ENCODE measurements at regions not wholly inside any gene's neighbourhood (a gene's known extent, or its start where the extent isn't known, plus 50 kb on each side); places are given as distances from the start of the nearest gene placed in this dataset.

DNA sequence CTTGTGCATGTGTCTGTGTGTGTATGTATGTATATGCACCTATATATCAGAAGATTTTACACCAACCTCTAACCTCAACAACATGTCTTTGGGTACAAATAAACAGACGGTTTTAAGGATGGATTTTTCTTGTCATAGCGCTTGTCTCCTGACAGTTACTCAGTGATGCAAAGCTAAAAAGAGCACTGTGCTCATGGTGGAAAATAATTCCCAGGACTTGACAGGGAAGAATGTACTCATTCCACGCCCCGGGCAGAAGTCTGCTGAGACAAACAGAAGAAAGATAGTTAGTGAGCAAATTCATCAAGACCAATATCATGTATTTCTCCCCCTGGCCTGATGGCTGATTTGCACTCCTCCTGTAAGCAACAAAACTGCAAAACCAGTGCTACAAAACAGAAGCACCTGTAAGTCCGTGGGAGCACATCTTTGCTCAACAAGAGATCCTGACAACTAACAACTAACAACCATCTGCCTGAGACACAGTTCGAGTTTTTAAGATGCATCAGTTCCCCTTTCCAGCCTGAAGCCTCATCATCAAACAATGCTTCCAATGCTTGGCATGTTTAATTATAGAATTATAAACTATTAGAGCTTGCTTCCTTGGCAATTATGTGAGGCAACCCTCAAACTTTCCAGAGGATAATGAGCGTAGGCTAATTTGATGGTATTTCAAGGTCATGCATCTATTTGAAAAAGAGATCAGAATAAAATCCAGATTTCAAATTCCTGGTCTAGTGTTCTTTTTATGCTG, 812.7 kb upstream of the MIR17HG start:
- in situ Hi-C loops (cut with MboI; ENCODE audit: low pct_unique_long_range_greater_than_20kb in 2 of 9, low sequenced_read_pairs in 9 of 9, unreplicated experiment in 9 of 9), result no loop called here
- Histone ChIP-seq H3K4me1 (replicated peaks in 1 of 2) (no peaks in the 10 kb centered on the region), H3K4me3 (no peak overlapping the region), H3K27ac (no peak overlapping the region)
- ATAC-seq (replicated peaks in 6 of 8), result peak in 2 of 8 experiments; percentile 26 to 27
- 25 to 100% (median 64%) methylated on average over 1 to 7 of the region's 7 CpGs; no CpG with 5 or more reads in 2 of the 10 experiments for WGBS, 10 experiments

- no peak for ATAC-seq (replicated peaks in 6 of 8)
- no peak overlapping the region for H3K4me3 ChIP-seq
- 20 to 100% (median 83%) methylated on average over 1 to 2 of the region's 2 CpGs; no CpG with 5 or more reads in 1 of the 10 experiments for WGBS, 10 experiments
- no peak overlapping the region for H3K27ac ChIP-seq
- in situ Hi-C loops (cut with MboI; ENCODE audit: low pct_unique_long_range_greater_than_20kb in 2 of 9, low sequenced_read_pairs in 9 of 9, unreplicated experiment in 9 of 9), result no loop called here
- H3K4me1 ChIP-seq (replicated peaks in 1 of 2), result no peaks in the 10 kb centered on the region
Measured at GRCh38 chr13:90535421-90535820, 812.1 kb upstream of the MIR17HG start.

DNA sequence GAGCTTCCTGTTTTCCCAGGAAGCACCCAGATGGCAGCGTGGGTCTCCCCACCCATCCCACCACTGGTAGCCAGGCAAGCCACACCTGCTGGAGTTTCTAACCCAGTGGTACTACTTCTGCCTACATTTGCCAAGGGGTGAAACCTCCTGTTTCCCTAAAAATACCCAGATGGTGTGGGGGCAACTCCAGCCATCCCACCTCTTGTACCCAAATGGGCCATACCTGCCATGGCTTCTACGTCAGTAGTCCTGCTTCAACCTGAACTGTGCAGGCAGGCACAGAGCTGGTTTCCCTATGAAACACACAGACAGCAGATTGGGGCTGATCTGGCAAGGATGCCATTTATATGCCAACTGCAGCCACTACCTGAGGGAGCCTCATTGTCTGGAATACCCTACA, 809.4 kb upstream of the MIR17HG start:
- no peak for ATAC-seq (replicated peaks in 6 of 8)
- in situ Hi-C loops (cut with MboI; ENCODE audit: low pct_unique_long_range_greater_than_20kb in 2 of 9, low sequenced_read_pairs in 9 of 9, unreplicated experiment in 9 of 9), result no loop called here
- 100% methylated on average over 1 to 2 of the region's 2 CpGs; no CpG with 5 or more reads in 7 of the 10 experiments for WGBS, 10 experiments
- Histone ChIP-seq H3K4me1 (replicated peaks in 1 of 2) (no peaks in the 10 kb centered on the region), H3K27ac (no peak overlapping the region), H3K4me3 (no peak overlapping the region)

DNA sequence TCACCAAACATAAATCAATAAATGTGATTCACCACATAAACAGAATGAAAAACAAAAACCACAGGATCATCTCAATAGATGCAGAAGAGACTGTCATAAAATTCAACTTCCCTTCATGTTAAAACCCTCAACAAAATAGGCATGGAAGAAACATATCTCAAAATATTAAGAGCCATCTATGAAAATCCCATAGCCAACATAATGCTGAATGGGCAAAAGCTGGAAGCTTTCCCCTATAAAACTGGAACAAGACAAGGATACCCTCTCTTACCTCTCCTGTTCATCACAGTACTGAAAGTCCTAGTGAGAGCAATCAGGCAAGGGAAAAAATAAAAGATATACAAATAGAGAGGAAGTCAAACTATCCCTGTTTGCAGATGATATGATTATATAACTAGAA, 806.1 kb upstream of the MIR17HG start:
- no peak overlapping the region for H3K27ac ChIP-seq
- no peak for ATAC-seq (replicated peaks in 6 of 8)
- H3K4me3 ChIP-seq, result no peak overlapping the region
- H3K4me1 ChIP-seq (replicated peaks in 1 of 2), result no peaks in the 10 kb centered on the region
- in situ Hi-C loops (cut with MboI; ENCODE audit: low pct_unique_long_range_greater_than_20kb in 2 of 9, low sequenced_read_pairs in 9 of 9, unreplicated experiment in 9 of 9), result no loop called here

- Histone ChIP-seq H3K4me1 (replicated peaks in 1 of 2) (no peaks in the 10 kb centered on the region), H3K4me3 (no peak overlapping the region), H3K27ac (no peak overlapping the region)
- in situ Hi-C loops (cut with MboI; ENCODE audit: low pct_unique_long_range_greater_than_20kb in 2 of 9, low sequenced_read_pairs in 9 of 9, unreplicated experiment in 9 of 9), result no loop called here
- ATAC-seq (replicated peaks in 6 of 8), result no peak
- WGBS, 10 experiments, result 48 to 94% (median 79%) methylated on average over 2 to 4 of the region's 4 CpGs
Measured at GRCh38 chr13:90542959-90543505, 804.5 kb upstream of the MIR17HG start.

- peak overlapping the region in 1 of 2 donors; percentile 27 for H3K27ac ChIP-seq
- in situ Hi-C loops (cut with MboI; ENCODE audit: low pct_unique_long_range_greater_than_20kb in 2 of 9, low sequenced_read_pairs in 9 of 9, unreplicated experiment in 9 of 9), result no loop called here
- 67 to 100% (median 89%) methylated on average over 1 to 4 of the region's 4 CpGs; no CpG with 5 or more reads in 4 of the 10 experiments for WGBS, 10 experiments
- ATAC-seq (replicated peaks in 6 of 8), result no peak
- H3K4me1 ChIP-seq (replicated peaks in 1 of 2), result no peaks in the 10 kb centered on the region
- H3K4me3 ChIP-seq, result no peak overlapping the region
Measured at GRCh38 chr13:90545070-90545840, 802.2 kb upstream of the MIR17HG start.

- no peaks in the 10 kb centered on the region for H3K4me1 ChIP-seq (replicated peaks in 1 of 2)
- ATAC-seq (replicated peaks in 6 of 8), result no peak
- 17 to 90% (median 71%) methylated on average over 1 to 2 of the region's 2 CpGs; no CpG with 5 or more reads in 5 of the 10 experiments for WGBS, 10 experiments
- no peak overlapping the region for H3K27ac ChIP-seq
- no peak overlapping the region for H3K4me3 ChIP-seq
- in situ Hi-C loops (cut with MboI; ENCODE audit: low pct_unique_long_range_greater_than_20kb in 2 of 9, low sequenced_read_pairs in 9 of 9, unreplicated experiment in 9 of 9), result no loop called here
Measured at GRCh38 chr13:90547272-90547790, 800.2 kb upstream of the MIR17HG start.

DNA sequence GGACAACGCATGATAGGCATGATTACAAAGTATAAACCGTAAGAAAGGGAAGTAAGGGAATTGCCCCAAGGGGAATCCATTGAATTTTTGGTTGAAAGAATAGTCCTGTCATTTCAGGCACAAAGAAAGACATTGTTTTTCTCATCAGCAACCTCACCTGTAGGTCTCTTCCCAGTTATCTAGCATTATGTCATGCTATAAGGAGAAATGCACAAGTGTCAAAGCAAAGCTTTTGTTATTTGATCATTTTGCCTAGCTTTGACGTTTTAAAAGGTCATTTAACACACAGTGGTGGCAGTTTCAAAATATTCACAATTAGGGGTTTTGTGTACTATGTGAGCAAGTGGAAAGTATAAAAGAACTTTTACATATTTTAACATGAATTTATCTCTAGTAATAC, 796.2 kb upstream of the MIR17HG start:
- H3K4me1 ChIP-seq (replicated peaks in 1 of 2), result peaks cover 5 to 8% of the 10 kb centered on the region in 2 donors
- in situ Hi-C loops (cut with MboI; ENCODE audit: low pct_unique_long_range_greater_than_20kb in 2 of 9, low sequenced_read_pairs in 9 of 9, unreplicated experiment in 9 of 9), result no loop called here
- WGBS, 10 experiments, result 33 to 100% (median 78%) methylated on average over 1 to 3 of the region's 3 CpGs
- H3K27ac ChIP-seq, result no peak overlapping the region
- no peak for ATAC-seq (replicated peaks in 6 of 8)
- no peak overlapping the region for H3K4me3 ChIP-seq

GRCh38 chr13:90552702-90553101, 794.8 kb upstream of the MIR17HG start:
- Histone ChIP-seq H3K27ac (no peak overlapping the region), H3K4me3 (no peak overlapping the region), H3K4me1 (replicated peaks in 1 of 2) (peaks cover 5 to 8% of the 10 kb centered on the region in 2 donors)
- in situ Hi-C loops (cut with MboI; ENCODE audit: low pct_unique_long_range_greater_than_20kb in 2 of 9, low sequenced_read_pairs in 9 of 9, unreplicated experiment in 9 of 9), result no loop called here
- no peak for ATAC-seq (replicated peaks in 6 of 8)
- 20 to 100% (median 83%) methylated on average over 1 to 2 of the region's 2 CpGs for WGBS, 10 experiments

- in situ Hi-C loops (cut with MboI; ENCODE audit: low pct_unique_long_range_greater_than_20kb in 2 of 9, low sequenced_read_pairs in 9 of 9, unreplicated experiment in 9 of 9), result no loop called here
- 21 to 90% (median 71%) methylated on average over 1 to 3 of the region's 3 CpGs for WGBS, 10 experiments
- ATAC-seq (replicated peaks in 6 of 8), result peak in 2 of 8 experiments; percentile 46 to 47
- Histone ChIP-seq H3K4me3 (no peak overlapping the region), H3K27ac (no peak overlapping the region), H3K4me1 (replicated peaks in 1 of 2) (peaks cover 5 to 8% of the 10 kb centered on the region in 2 donors)
Measured at GRCh38 chr13:90553159-90553558, 794.3 kb upstream of the MIR17HG start.

GRCh38 chr13:90557626-90558025, 789.9 kb upstream of the MIR17HG start:
- peaks cover 5 to 8% of the 10 kb centered on the region in 2 donors for H3K4me1 ChIP-seq (replicated peaks in 1 of 2)
- in situ Hi-C loops (cut with MboI; ENCODE audit: low pct_unique_long_range_greater_than_20kb in 2 of 9, low sequenced_read_pairs in 9 of 9, unreplicated experiment in 9 of 9), result no loop called here
- no peak for ATAC-seq (replicated peaks in 6 of 8)
- 6 to 100% (median 83%) methylated on average over 1 to 2 of the region's 2 CpGs; no CpG with 5 or more reads in 1 of the 10 experiments for WGBS, 10 experiments
- H3K4me3 ChIP-seq, result no peak overlapping the region
- H3K27ac ChIP-seq, result no peak overlapping the region

DNA sequence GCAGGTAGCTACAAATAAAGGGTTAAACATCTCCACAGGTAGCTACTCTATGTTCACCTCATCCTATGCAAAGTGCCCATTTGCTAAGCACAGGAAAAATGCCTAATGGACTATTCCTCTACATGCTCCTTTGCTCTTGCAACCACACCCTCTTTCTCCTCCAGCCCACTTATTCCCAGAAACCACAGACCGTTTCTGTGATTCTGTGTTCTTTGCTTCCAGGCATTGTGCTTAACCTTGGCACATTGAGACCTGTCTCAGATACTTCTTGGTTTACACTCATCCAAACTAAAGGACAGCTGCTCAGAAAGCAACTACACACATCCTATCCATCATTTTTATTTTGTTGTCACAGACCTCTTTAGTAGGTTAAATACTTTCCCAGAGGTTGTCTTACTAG, 785.0 kb upstream of the MIR17HG start:
- in situ Hi-C loops (cut with MboI; ENCODE audit: low pct_unique_long_range_greater_than_20kb in 2 of 9, low sequenced_read_pairs in 9 of 9, unreplicated experiment in 9 of 9), result no loop called here
- WGBS, 10 experiments, result 0 to 100% (median 55%) methylated on average over 1 of the region's 1 CpG; no CpG with 5 or more reads in 4 of the 10 experiments
- Histone ChIP-seq H3K27ac (no peak overlapping the region), H3K4me3 (no peak overlapping the region), H3K4me1 (replicated peaks in 1 of 2) (no peaks in the 10 kb centered on the region)
- peak in 3 of 8 experiments; percentile 50 to 99 (median 88) for ATAC-seq (replicated peaks in 6 of 8)

DNA sequence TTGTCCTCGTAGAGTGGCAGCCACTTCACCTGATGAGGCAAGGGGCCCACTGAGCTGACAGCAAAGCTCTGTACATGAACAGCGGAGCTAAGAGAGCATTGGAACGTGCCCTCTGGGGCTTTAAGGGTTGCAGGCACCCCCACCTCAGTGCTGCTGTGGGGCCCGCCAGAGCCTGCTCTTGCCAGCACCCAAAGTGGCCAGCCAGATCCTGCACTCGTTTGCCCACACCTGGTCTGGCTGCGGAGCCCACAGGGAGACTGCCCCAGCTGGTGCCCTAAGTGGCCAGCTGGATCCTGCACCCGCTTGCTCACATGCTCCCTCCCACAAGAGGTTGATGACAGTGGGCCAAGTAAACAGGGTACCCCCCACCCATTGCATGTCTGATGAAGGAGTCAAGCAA, 783.4 kb upstream of the MIR17HG start:
- Histone ChIP-seq H3K27ac (no peak overlapping the region), H3K4me1 (replicated peaks in 1 of 2) (no peaks in the 10 kb centered on the region), H3K4me3 (no peak overlapping the region)
- no peak for ATAC-seq (replicated peaks in 6 of 8)
- in situ Hi-C loops (cut with MboI; ENCODE audit: low pct_unique_long_range_greater_than_20kb in 2 of 9, low sequenced_read_pairs in 9 of 9, unreplicated experiment in 9 of 9), result no loop called here
- 83 to 100% (median 92%) methylated on average over 1 to 5 of the region's 7 CpGs; no CpG with 5 or more reads in 7 of the 10 experiments for WGBS, 10 experiments
